Nephron progenitor cell (in vitro differentiated cells): ENCODE measurements at regions not wholly inside any gene's neighbourhood (a gene's known extent, or its start where the extent isn't known, plus 50 kb on each side); places are given as distances from the start of the nearest gene placed in this dataset.

Experiments
- DNase-seq: peaks from one replicate; pipeline ENCODE4 v3.0.0; 2021
- H3K27ac Mint-ChIP-seq: 2 replicates; pipeline ENCODE4 v1.8.0; 2021; ENCODE audit warnings: mild to moderate bottlenecking, moderate library complexity, mixed read lengths
- H3K27me3 Mint-ChIP-seq: 2 replicates; pipeline ENCODE4 v1.8.0; 2021; ENCODE audit warnings: mild to moderate bottlenecking, low read depth, mixed read lengths; ENCODE audit not compliant: poor library complexity
- H3K36me3 Mint-ChIP-seq: 2 replicates; pipeline ENCODE4 v1.8.0; 2021; ENCODE audit warnings: low read depth, mixed read lengths
- H3K4me1 Mint-ChIP-seq: 2 replicates; pipeline ENCODE4 v1.8.0; 2021; ENCODE audit warnings: mixed read lengths
- H3K4me3 Mint-ChIP-seq: 2 replicates; pipeline ENCODE4 v1.8.0; 2021; ENCODE audit warnings: mild to moderate bottlenecking, moderate library complexity, mixed read lengths
- H3K9me3 Mint-ChIP-seq: 2 replicates; pipeline ENCODE4 v1.8.0; 2021; ENCODE audit warnings: mild to moderate bottlenecking, moderate library complexity, mixed read lengths
- CTCF ChIP-seq: fragments of 200-600 bp; sonication (generic); IDR thresholded peaks from 2 replicates; pipeline ENCODE4 v1.5.0; 2021; ENCODE audit warnings: antibody characterized with exemption

- no peak for TF ChIP-seq CTCF
- no peaks in the 10 kb centered on the region for H3K4me1 Mint-ChIP-seq
- peaks cover 6% of the 10 kb centered on the region for H3K27me3 Mint-ChIP-seq
- H3K27ac Mint-ChIP-seq = no peak overlapping the region
- no peaks in the 10 kb centered on the region for H3K9me3 Mint-ChIP-seq
- DNase-seq = no peak
- H3K4me3 Mint-ChIP-seq = no peak overlapping the region
- H3K36me3 Mint-ChIP-seq = no peaks in the 10 kb centered on the region
Observed at GRCh38 chr7:110281362-110281761, 809.6 kb upstream of the LRRN3 start.

- no peak for DNase-seq
- Mint-ChIP-seq H3K4me1 (no peaks in the 10 kb centered on the region), H3K4me3 (no peak overlapping the region), H3K27ac (no peak overlapping the region), H3K9me3 (no peaks in the 10 kb centered on the region), H3K27me3 (peaks cover 6% of the 10 kb centered on the region), H3K36me3 (no peaks in the 10 kb centered on the region)
- TF ChIP-seq CTCF = no peak
Observed at GRCh38 chr7:110283056-110283455, 807.9 kb upstream of the LRRN3 start.

- Mint-ChIP-seq H3K36me3 (no peaks in the 10 kb centered on the region), H3K4me3 (no peak overlapping the region), H3K4me1 (no peaks in the 10 kb centered on the region), H3K27me3 (no peaks in the 10 kb centered on the region), H3K9me3 (no peaks in the 10 kb centered on the region), H3K27ac (no peak overlapping the region)
- DNase-seq = no peak
- no peak for TF ChIP-seq CTCF
Observed at GRCh38 chr7:110291430-110291829, 799.5 kb upstream of the LRRN3 start.

GRCh38 chr7:110296321-110296720 lies 794.6 kb upstream of the LRRN3 start:
- Mint-ChIP-seq H3K36me3 (no peaks in the 10 kb centered on the region), H3K27ac (no peak overlapping the region), H3K4me1 (peaks cover 10% of the 10 kb centered on the region), H3K9me3 (peaks cover 3% of the 10 kb centered on the region), H3K27me3 (no peaks in the 10 kb centered on the region), H3K4me3 (no peak overlapping the region)
- TF ChIP-seq CTCF = no peak
- no peak for DNase-seq

GRCh38 chr7:110307776-110308175 lies 783.2 kb upstream of the LRRN3 start:
- Mint-ChIP-seq H3K27me3 (peaks cover 2% of the 10 kb centered on the region), H3K9me3 (no peaks in the 10 kb centered on the region), H3K36me3 (no peaks in the 10 kb centered on the region), H3K4me1 (peaks cover 8% of the 10 kb centered on the region), H3K27ac (no peak overlapping the region), H3K4me3 (no peak overlapping the region)
- no peak for TF ChIP-seq CTCF
- DNase-seq = no peak

GRCh38 chr7:110308791-110309190 lies 782.1 kb upstream of the LRRN3 start:
- no peaks in the 10 kb centered on the region for H3K36me3 Mint-ChIP-seq
- TF ChIP-seq CTCF = no peak
- peaks cover 8% of the 10 kb centered on the region for H3K4me1 Mint-ChIP-seq
- H3K4me3 Mint-ChIP-seq = no peak overlapping the region
- no peak overlapping the region for H3K27ac Mint-ChIP-seq
- no peak for DNase-seq
- H3K27me3 Mint-ChIP-seq = peaks cover 2% of the 10 kb centered on the region
- no peaks in the 10 kb centered on the region for H3K9me3 Mint-ChIP-seq
